ENCODE measurements at regions not wholly inside any gene's neighbourhood (a gene's known extent, or its start where the extent isn't known, plus 50 kb on each side); places are given as distances from the start of the nearest gene placed in this dataset.

DNA sequence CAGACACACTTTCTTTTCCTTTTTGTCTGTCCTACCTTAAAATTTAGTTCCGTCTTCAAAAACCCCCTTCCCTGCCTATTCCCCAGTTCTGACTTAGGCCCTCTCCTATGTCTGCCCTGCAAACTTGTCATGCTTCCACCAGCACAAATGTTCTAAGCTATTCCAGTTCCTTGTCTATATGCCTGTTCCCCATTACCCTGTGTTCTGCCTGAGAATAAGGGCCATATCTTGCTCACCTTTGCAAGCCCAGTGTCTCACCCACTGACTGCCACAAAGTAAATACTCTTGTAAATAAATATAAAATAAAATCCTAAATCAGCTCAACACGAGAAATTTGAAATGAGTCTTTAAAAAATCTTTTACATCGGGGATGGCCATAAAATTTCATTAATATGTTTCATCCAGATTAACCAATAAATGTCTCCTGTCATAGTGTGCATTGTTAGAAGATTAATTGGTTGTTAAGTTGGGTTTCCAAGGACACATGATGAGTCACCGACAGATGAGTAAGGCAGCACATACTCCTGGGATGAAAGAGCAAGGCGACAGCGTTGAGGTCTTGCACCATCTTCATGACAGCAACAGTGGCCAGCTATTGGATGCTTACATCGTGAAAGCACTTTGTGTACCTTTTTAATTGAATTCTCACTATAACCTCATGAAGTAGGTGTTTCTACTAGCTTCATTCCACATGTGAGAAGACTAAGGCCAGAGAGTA lies 92.6 kb upstream of the NGF start:
- Mint-ChIP-seq H3K36me3 (ENCODE audit: insufficient read depth, unreplicated experiment) (no peaks in the 10 kb centered on the region), H3K27me3 (ENCODE audit: insufficient read depth, unreplicated experiment) (no peaks in the 10 kb centered on the region), H3K4me1 (ENCODE audit: low read depth, unreplicated experiment) (peaks cover 14% of the 10 kb centered on the region), H3K9me3 (ENCODE audit: unreplicated experiment) (peaks cover 14% of the 10 kb centered on the region), H3K4me3 (ENCODE audit: unreplicated experiment) (no peak overlapping the region), H3K27ac (ENCODE audit: unreplicated experiment) (no peak overlapping the region)
- H3K27me3 ChIP-seq (replicated peaks; ENCODE audit: control insufficient read depth, insufficient read depth, low read length): no peaks in the 10 kb centered on the region
- no peaks in the 10 kb centered on the region for H3K9me3 ChIP-seq
- ChIA-PET CTCF (no interaction called here), POLR2A (no interaction called here)
- peaks cover 19% of the 10 kb centered on the region for H3K4me1 ChIP-seq
- H3K36me3 ChIP-seq (ENCODE audit: control insufficient read depth, insufficient read depth, low read length): no peaks in the 10 kb centered on the region
- intact Hi-C loops (cut with micrococcal nuclease; ENCODE audit: unreplicated experiment): no loop called here
- no peak overlapping the region for H3K4me3 ChIP-seq (ENCODE audit: low read depth, low read length)
- TF ChIP-seq, protein P1, sequence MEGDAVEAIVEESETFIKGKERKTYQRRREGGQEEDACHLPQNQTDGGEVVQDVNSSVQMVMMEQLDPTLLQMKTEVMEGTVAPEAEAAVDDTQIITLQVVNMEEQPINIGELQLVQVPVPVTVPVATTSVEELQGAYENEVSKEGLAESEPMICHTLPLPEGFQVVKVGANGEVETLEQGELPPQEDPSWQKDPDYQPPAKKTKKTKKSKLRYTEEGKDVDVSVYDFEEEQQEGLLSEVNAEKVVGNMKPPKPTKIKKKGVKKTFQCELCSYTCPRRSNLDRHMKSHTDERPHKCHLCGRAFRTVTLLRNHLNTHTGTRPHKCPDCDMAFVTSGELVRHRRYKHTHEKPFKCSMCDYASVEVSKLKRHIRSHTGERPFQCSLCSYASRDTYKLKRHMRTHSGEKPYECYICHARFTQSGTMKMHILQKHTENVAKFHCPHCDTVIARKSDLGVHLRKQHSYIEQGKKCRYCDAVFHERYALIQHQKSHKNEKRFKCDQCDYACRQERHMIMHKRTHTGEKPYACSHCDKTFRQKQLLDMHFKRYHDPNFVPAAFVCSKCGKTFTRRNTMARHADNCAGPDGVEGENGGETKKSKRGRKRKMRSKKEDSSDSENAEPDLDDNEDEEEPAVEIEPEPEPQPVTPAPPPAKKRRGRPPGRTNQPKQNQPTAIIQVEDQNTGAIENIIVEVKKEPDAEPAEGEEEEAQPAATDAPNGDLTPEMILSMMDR (IDR thresholded peaks at IDR 0.05; ENCODE audit: insufficient read depth in 1 of 2, low read depth in 1 of 2, low read length in 1 of 2, severe bottlenecking in 1 of 2, unreplicated experiment in 1 of 2): no peak
- BruUV-seq (replicated peaks): no TSS peak
- DNase-seq: peak in 1 of 2 experiments; percentile 2

DNA sequence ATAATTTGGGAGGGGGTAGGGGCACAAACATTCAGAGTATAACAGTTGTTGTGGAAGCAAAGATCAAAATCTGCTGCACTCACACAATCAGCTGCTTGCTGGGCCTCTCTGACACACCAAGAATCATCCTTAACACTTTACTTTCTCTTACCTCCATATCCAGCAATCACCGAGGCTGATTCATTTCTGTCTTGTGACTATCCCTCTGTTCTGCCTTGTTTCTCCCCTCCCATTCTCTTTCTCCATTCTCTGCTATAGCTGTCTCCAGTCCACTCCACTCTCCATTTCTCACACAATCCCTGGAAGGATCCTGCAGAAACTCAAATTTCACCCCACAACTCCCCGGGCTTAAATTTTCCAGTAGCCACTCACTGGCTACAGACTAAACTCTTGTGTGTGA lies 91.8 kb upstream of the NGF start:
- no peak overlapping the region for H3K27ac Mint-ChIP-seq (ENCODE audit: unreplicated experiment)
- H3K27me3 ChIP-seq (replicated peaks; ENCODE audit: control insufficient read depth, insufficient read depth, low read length): no peaks in the 10 kb centered on the region
- BruUV-seq (replicated peaks): no TSS peak
- ChIA-PET CTCF (no interaction called here), POLR2A (interaction anchor here (0.6 kb wide), 1 partner anchor 60 kb away, joined by 3 read pairs; no protein-coding TSS in a partner anchor)
- no peaks in the 10 kb centered on the region for H3K36me3 Mint-ChIP-seq (ENCODE audit: insufficient read depth, unreplicated experiment)
- H3K36me3 ChIP-seq (ENCODE audit: control insufficient read depth, insufficient read depth, low read length): no peaks in the 10 kb centered on the region
- peaks cover 14% of the 10 kb centered on the region for H3K9me3 Mint-ChIP-seq (ENCODE audit: unreplicated experiment)
- H3K9me3 ChIP-seq: no peaks in the 10 kb centered on the region
- TF ChIP-seq, protein P1 (IDR thresholded peaks at IDR 0.05; ENCODE audit: insufficient read depth in 1 of 2, low read depth in 1 of 2, low read length in 1 of 2, severe bottlenecking in 1 of 2, unreplicated experiment in 1 of 2): no peak
- DNase-seq: no peak
- no peak overlapping the region for H3K4me3 ChIP-seq (ENCODE audit: low read depth, low read length)
- no peaks in the 10 kb centered on the region for H3K27me3 Mint-ChIP-seq (ENCODE audit: insufficient read depth, unreplicated experiment)
- no peak overlapping the region for H3K4me3 Mint-ChIP-seq (ENCODE audit: unreplicated experiment)
- peaks cover 14% of the 10 kb centered on the region for H3K4me1 Mint-ChIP-seq (ENCODE audit: low read depth, unreplicated experiment)
- H3K4me1 ChIP-seq: peaks cover 19% of the 10 kb centered on the region
- intact Hi-C loops (cut with micrococcal nuclease; ENCODE audit: unreplicated experiment): no loop called here

DNA sequence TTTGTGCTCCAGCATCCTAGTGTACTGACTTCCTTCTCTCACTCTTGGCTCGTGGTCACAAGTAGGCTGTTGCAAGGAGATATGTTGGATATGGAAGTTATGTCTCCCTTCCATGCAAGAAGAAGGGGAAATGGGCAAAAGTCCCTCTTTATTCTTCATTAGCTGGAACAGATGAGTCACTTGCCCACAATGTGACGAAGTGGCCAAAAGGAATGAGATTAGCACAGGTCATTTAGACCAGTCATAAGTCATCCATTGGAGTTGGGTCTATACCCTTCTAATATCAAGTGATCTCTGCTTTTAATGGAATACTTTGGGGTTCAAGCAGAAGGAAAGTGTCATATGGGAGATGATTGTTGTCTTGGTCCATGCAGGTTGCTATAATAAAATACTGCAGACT lies 91.2 kb upstream of the NGF start:
- intact Hi-C loops (cut with micrococcal nuclease; ENCODE audit: unreplicated experiment): no loop called here

More for the DNA sequence above, 91.2 kb upstream of the NGF start:
- Mint-ChIP-seq H3K4me1 (ENCODE audit: low read depth, unreplicated experiment) (peaks cover 14% of the 10 kb centered on the region), H3K27me3 (ENCODE audit: insufficient read depth, unreplicated experiment) (no peaks in the 10 kb centered on the region), H3K27ac (ENCODE audit: unreplicated experiment) (no peak overlapping the region), H3K9me3 (ENCODE audit: unreplicated experiment) (peaks cover 14% of the 10 kb centered on the region), H3K36me3 (ENCODE audit: insufficient read depth, unreplicated experiment) (no peaks in the 10 kb centered on the region), H3K4me3 (ENCODE audit: unreplicated experiment) (no peak overlapping the region)
- Histone ChIP-seq H3K9me3 (no peaks in the 10 kb centered on the region), H3K36me3 (ENCODE audit: control insufficient read depth, insufficient read depth, low read length) (no peaks in the 10 kb centered on the region), H3K4me3 (ENCODE audit: low read depth, low read length) (no peak overlapping the region), H3K27me3 (replicated peaks; ENCODE audit: control insufficient read depth, insufficient read depth, low read length) (no peaks in the 10 kb centered on the region), H3K4me1 (peaks cover 19% of the 10 kb centered on the region)
- CTCF ChIA-PET: no interaction called here
- no peak for DNase-seq
- POLR2A ChIA-PET: interaction anchor here (0.6 to 0.8 kb wide), 2 partner anchors 12 to 61 kb away, joined by 3 read pairs; no protein-coding TSS in a partner anchor
- BruUV-seq (replicated peaks): no TSS peak
- TF ChIP-seq, protein P1 (IDR thresholded peaks at IDR 0.05; ENCODE audit: insufficient read depth in 1 of 2, low read depth in 1 of 2, low read length in 1 of 2, severe bottlenecking in 1 of 2, unreplicated experiment in 1 of 2): no peak

Data from Caco-2 (cell line).